Hepatocyte (in vitro differentiated cells): ENCODE measurements at regions not wholly inside any gene's neighbourhood (a gene's known extent, or its start where the extent isn't known, plus 50 kb on each side); places are given as distances from the start of the nearest gene placed in this dataset.

ENCODE experiments used
- DNase-seq: peaks from one replicate; pipeline ENCODE4 v3.0.0-alpha.2; 2016; ENCODE audit warnings: low spot score
- H2AFZ ChIP-seq: fragments of 200-600 bp; sonication (generic); 2 replicates; pipeline ENCODE4 v1.6.0; 2016; ENCODE audit warnings: antibody characterized with exemption, mild to moderate bottlenecking
- H3K27ac ChIP-seq: fragments of 200-600 bp; sonication (generic); 2 replicates; pipeline ENCODE4 v1.5.1; 2016; ENCODE audit warnings: mild to moderate bottlenecking
- H3K27me3 ChIP-seq: fragments of 200-600 bp; sonication (generic); 2 replicates; pipeline ENCODE4 v1.6.1; 2016
- H3K36me3 ChIP-seq: fragments of 200-600 bp; sonication (generic); replicated peaks from 2 replicates; pipeline ENCODE4 v1.5.1; 2016; ENCODE audit warnings: low read depth; ENCODE audit not compliant: insufficient read depth
- H3K4me1 ChIP-seq: fragments of 200-600 bp; sonication (generic); 2 replicates; pipeline ENCODE4 v1.5.1; 2016; ENCODE audit warnings: mild to moderate bottlenecking, moderate library complexity; ENCODE audit not compliant: insufficient read depth
- H3K4me2 ChIP-seq: fragments of 200-600 bp; sonication (generic); 2 replicates; pipeline ENCODE4 v1.6.0; 2016
- H3K4me3 ChIP-seq: fragments of 200-600 bp; sonication (generic); 2 replicates; pipeline ENCODE4 v1.5.1; 2016; ENCODE audit warnings: mild to moderate bottlenecking
- H3K79me2 ChIP-seq: fragments of 200-600 bp; sonication (generic); 2 replicates; pipeline ENCODE4 v1.6.0; 2017; ENCODE audit warnings: mild to moderate bottlenecking
- H3K9me2 ChIP-seq: fragments of 200-600 bp; sonication (generic); replicated peaks from 2 replicates; pipeline ENCODE4 v1.6.0; 2017; ENCODE audit warnings: mild to moderate bottlenecking; ENCODE audit not compliant: insufficient read depth
- H3K9me3 ChIP-seq: fragments of 200-600 bp; sonication (generic); 2 replicates; pipeline ENCODE4 v1.5.1; 2016; ENCODE audit warnings: low read depth, mild to moderate bottlenecking
- H4K20me1 ChIP-seq: fragments of 200-600 bp; sonication (generic); 2 replicates; pipeline ENCODE4 v1.6.0; 2016; ENCODE audit warnings: mild to moderate bottlenecking; ENCODE audit not compliant: insufficient read depth, poor library complexity, severe bottlenecking
- EZH2 ChIP-seq: fragments of 200-600 bp; sonication (generic); IDR thresholded peaks from 2 replicates; pipeline ENCODE4 v1.6.1; 2016; ENCODE audit warnings: antibody characterized with exemption, mild to moderate bottlenecking, borderline replicate concordance
- EZH2phosphoT487 ChIP-seq: fragments of 200-600 bp; sonication (generic); IDR thresholded peaks from one replicate; pipeline ENCODE4 v1.6.1; 2018; ENCODE audit warnings: antibody characterized with exemption, mild to moderate bottlenecking, low read depth, moderate library complexity; ENCODE audit not compliant: unreplicated experiment, severe bottlenecking
- WGBS: methylation state at CpG from one replicate; pipeline ENCODE4 v1.1.6; 2016; ENCODE audit warnings: low lambda C conversion rate; ENCODE audit errors: missing lambda C conversion rate; 5-methylcytosine and 5-hydroxymethylcytosine counted together
- TF ChIP-seq, protein P1 (sequence below): fragments of 200-600 bp; sonication (generic); IDR thresholded peaks from 2 replicates; pipeline ENCODE4 v1.5.1; 2016; ENCODE audit warnings: antibody characterized with exemption, mild to moderate bottlenecking; ENCODE audit not compliant: poor library complexity

DNA sequence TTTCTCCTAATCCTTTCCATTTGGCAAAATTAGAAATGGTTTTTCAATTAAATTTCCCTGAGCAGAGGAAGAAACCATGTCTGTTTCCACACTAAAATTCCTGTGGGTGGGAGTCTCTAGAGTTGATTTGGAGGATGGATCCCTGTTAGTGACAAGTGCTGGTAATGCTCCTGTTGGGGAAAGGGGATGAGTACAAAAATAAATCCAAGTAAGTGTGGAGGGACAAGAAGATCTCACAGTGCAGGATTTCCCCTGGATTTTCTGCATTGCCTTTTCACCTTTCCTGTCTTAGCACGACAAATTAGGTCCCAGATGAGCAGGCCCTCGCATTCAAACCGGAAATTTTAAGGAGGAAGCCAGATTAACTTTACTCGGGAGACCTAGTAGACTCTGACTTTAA is 107.5 kb downstream of the DAD1 start:
- no peaks in the 10 kb centered on the region for H3K36me3 ChIP-seq
- TF ChIP-seq EZH2 (no peak), EZH2phosphoT487 (no peak)
- TF ChIP-seq, protein P1, sequence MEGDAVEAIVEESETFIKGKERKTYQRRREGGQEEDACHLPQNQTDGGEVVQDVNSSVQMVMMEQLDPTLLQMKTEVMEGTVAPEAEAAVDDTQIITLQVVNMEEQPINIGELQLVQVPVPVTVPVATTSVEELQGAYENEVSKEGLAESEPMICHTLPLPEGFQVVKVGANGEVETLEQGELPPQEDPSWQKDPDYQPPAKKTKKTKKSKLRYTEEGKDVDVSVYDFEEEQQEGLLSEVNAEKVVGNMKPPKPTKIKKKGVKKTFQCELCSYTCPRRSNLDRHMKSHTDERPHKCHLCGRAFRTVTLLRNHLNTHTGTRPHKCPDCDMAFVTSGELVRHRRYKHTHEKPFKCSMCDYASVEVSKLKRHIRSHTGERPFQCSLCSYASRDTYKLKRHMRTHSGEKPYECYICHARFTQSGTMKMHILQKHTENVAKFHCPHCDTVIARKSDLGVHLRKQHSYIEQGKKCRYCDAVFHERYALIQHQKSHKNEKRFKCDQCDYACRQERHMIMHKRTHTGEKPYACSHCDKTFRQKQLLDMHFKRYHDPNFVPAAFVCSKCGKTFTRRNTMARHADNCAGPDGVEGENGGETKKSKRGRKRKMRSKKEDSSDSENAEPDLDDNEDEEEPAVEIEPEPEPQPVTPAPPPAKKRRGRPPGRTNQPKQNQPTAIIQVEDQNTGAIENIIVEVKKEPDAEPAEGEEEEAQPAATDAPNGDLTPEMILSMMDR = no peak
- H4K20me1 ChIP-seq = no peaks in the 10 kb centered on the region
- no peaks in the 10 kb centered on the region for H3K79me2 ChIP-seq
- H3K9me2 ChIP-seq = no peaks in the 10 kb centered on the region
- no peak overlapping the region for H3K4me2 ChIP-seq
- H3K4me1 ChIP-seq = peaks cover 13% of the 10 kb centered on the region
- no peak for DNase-seq
- no peaks in the 10 kb centered on the region for H3K9me3 ChIP-seq
- H3K27ac ChIP-seq = no peak overlapping the region
- 49% methylated on average over 4 of the region's 4 CpGs for WGBS
- H3K27me3 ChIP-seq = no peaks in the 10 kb centered on the region
- no peak overlapping the region for H3K4me3 ChIP-seq
- H2AFZ ChIP-seq = no peak overlapping the region

DNA sequence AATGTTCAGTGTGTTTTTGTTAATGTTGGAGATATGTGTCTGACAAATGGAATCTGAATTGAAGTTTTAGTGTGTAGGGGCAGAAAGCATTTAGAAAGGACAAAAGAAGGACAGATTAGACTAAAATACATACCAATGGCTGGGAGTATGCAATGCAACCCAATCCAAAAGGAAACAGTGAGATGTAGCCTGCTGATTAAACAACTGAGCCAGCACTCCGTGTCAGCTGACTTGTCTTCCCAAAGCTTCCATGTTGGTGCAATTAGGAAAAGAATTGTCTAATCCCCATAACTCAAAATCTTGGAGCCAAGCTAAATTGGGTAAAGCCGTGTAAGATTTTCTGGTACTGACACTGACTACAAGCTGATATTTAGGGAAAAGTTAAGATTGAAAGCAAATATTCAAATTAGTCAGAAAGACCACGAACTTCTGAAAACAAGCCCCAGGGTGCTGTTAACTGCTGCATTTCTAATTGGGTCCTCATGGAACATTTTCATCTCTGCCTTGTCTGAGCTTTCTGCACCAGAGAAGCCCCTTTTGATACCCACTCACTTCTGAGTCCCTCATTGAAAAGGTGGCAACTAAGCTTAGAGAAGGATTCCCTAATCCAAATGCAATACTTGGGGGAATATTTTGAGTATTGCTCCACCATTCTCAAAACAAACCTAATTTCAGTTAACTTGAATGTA is 109.1 kb downstream of the DAD1 start:
- TF ChIP-seq, protein P1 = no peak
- TF ChIP-seq EZH2phosphoT487 (no peak), EZH2 (no peak)
- Histone ChIP-seq H3K27me3 (no peaks in the 10 kb centered on the region), H2AFZ (no peak overlapping the region), H3K9me2 (no peaks in the 10 kb centered on the region), H3K4me3 (no peak overlapping the region), H3K9me3 (no peaks in the 10 kb centered on the region), H3K4me2 (no peak overlapping the region), H3K4me1 (peaks cover 9% of the 10 kb centered on the region), H3K36me3 (no peaks in the 10 kb centered on the region), H3K27ac (no peak overlapping the region), H3K79me2 (no peaks in the 10 kb centered on the region), H4K20me1 (no peaks in the 10 kb centered on the region)
- 39% methylated on average over 3 of the region's 3 CpGs for WGBS
- DNase-seq = no peak

DNA sequence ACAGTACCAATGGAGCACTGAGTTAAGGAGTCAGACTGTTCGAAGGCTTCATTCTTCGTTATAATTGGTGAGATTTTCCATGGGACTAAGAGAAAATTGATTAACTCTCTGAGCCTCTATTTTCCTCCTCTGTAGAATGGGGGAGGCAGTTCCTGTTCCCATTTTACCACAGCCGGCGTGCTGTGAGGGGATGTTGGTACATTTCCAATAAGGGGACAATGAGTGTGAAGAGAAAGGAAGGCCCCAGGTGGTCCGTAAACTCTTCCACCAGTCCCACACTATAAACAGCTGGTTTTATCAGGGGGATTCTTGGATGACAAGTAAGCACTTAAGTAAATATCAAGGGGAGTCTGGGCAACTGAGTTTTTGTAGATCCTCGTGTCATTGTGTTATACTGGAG is 109.9 kb downstream of the DAD1 start:
- no peak overlapping the region for H2AFZ ChIP-seq
- peaks cover under 1% of the 10 kb centered on the region for H3K4me1 ChIP-seq
- no peaks in the 10 kb centered on the region for H3K79me2 ChIP-seq
- TF ChIP-seq, protein P1 = no peak
- no peak for TF ChIP-seq EZH2phosphoT487
- no peak for TF ChIP-seq EZH2
- no peaks in the 10 kb centered on the region for H3K9me2 ChIP-seq
- no peaks in the 10 kb centered on the region for H3K36me3 ChIP-seq
- no peaks in the 10 kb centered on the region for H4K20me1 ChIP-seq
- no peak overlapping the region for H3K27ac ChIP-seq
- no peak overlapping the region for H3K4me2 ChIP-seq
- H3K4me3 ChIP-seq = no peak overlapping the region
- H3K9me3 ChIP-seq = no peaks in the 10 kb centered on the region
- no peak for DNase-seq
- H3K27me3 ChIP-seq = no peaks in the 10 kb centered on the region
- WGBS = 77% methylated on average over 6 of the region's 6 CpGs

DNA sequence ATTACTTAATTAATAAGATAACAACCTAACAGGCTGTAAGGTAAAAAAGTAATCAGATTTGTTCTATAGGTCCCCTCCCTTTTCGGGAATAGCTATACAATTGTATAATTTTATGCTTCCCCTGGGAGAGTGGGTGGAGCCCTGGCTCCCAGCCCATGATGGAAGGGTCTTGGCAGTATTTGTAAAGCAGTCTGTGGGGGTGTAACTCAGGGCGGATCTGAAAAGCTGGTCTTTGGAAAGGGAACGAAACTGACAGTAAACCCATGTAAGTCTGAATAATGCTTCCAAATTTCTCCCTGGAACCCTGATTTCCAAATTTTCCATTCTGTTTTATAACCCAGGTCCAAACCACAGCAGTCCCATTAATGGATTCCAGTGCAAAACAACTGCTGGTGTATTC is 110.4 kb downstream of the DAD1 start:
- Histone ChIP-seq H3K27ac (no peak overlapping the region), H3K9me2 (no peaks in the 10 kb centered on the region), H3K4me2 (no peak overlapping the region), H3K4me3 (no peak overlapping the region), H3K9me3 (no peaks in the 10 kb centered on the region), H4K20me1 (no peaks in the 10 kb centered on the region), H3K36me3 (no peaks in the 10 kb centered on the region), H2AFZ (no peak overlapping the region), H3K4me1 (no peaks in the 10 kb centered on the region), H3K79me2 (no peaks in the 10 kb centered on the region), H3K27me3 (no peaks in the 10 kb centered on the region)
- TF ChIP-seq, protein P1 = no peak
- TF ChIP-seq EZH2 (no peak), EZH2phosphoT487 (no peak)
- WGBS = 47% methylated on average over 3 of the region's 3 CpGs
- peak; percentile 26 for DNase-seq
